GM18517 (cell line): ENCODE measurements at regions not wholly inside any gene's neighbourhood (a gene's known extent, or its start where the extent isn't known, plus 50 kb on each side); places are given as distances from the start of the nearest gene placed in this dataset.
"Not testable (repeated sequence)": the region's sequence is repeated elsewhere in the genome, so short reads cannot be mapped to it uniquely, and the experiment has no call there.

Experiments
- ATAC-seq: cut with Tn5 transposase; IDR thresholded peaks from one replicate; pipeline ENCODE4 v1.9.1; 2021; ENCODE audit warnings: mild to moderate bottlenecking, moderate library complexity; ENCODE audit not compliant: unreplicated experiment

DNA sequence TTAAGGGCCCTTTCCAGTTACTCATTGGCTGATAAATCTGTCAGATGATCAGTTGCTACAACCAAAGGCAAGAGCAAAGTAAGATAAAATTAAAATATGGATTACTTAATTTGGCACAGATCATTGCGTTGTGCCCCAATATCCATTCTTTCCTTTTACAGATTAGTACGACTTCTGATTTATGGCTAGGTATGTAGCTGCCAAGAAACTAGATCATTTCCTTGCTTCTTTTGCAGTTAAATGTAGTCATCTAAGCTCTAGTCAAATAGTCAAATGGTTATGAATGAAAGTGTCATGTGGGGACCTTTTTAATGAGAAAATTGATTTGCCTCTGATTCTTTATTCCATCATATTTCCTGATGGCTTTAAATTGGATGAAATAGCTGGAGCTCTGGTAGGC is 1039.9 kb upstream of the FLRT2 start:
- ATAC-seq: no peak

DNA sequence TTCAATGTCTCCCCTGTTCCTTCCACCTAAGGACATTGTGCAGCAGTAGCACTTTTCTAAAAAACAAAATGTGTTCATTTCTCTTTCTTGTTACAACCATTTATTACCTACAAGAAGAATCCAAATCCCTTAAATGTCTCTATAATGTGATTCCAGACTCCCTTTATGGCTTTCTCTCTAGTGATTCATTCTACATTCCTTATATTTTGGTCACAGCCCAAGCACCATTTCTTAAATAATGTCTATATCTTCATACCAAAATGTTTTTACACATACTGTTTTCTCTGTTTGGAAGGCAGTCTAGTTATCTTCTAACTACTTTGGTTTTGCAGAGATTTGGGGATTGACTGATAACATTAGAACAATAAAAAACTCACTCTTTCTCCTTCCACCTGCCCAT is 1037.3 kb upstream of the FLRT2 start:
- no peak for ATAC-seq

DNA sequence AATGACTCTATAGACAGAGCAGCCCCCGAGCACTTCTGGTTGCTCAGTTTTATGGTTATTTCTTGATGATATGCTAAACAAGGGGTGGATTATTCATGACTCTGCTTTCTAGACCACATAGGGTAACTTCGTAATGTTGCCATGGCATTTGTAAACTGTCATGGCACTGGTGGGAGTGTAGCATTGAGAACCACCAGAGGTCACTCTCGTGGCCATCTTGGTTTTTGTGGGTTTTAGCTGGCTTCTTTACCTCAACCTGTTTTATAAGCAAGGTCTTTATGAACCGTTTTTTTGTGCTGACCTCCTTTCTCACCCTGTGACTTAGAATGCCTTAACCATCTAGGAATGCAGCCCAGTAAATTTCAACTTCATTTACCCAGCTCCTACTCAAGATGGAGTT is 1036.2 kb upstream of the FLRT2 start:
- ATAC-seq: no peak

DNA sequence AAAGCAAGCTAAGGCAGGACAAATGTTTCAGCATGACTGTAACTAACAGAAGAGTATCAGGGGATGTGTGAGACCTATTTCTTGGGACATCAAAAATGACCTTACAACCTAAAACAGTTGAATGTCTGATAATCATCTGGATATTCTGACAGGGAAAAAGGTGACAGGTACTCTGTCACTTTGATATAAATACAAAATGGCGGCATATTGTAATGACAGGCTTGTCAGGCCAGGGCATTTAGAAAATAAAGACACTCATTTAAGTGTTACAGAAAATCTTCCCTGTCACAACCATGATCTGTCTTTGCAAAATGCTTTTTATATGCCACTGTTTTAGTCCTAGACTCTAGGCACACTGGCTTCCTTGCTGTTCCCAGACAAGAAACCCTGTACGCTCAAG is 1033.3 kb upstream of the FLRT2 start:
- no peak for ATAC-seq

DNA sequence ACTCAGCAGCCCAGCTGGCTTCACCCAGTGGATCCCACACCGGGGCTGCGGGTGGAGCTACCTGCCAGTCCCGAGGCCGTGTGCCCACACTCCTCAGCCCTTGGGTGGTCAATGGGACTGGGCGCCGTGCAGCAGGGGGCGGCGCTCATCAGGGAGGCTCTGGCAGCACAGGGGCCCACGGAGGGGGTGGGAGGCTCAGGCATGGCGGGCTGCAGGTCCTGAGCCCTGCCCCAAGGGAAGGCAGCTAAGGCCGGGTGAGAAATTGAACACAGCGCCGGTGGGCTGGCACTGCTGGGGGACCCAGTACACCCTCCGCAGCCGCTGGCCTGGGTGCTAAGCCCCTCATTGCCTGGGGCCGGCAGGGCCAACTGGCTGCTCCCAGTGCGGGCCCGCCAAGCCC is 1017.1 kb upstream of the FLRT2 start:
- not testable (repeated sequence) for ATAC-seq

DNA sequence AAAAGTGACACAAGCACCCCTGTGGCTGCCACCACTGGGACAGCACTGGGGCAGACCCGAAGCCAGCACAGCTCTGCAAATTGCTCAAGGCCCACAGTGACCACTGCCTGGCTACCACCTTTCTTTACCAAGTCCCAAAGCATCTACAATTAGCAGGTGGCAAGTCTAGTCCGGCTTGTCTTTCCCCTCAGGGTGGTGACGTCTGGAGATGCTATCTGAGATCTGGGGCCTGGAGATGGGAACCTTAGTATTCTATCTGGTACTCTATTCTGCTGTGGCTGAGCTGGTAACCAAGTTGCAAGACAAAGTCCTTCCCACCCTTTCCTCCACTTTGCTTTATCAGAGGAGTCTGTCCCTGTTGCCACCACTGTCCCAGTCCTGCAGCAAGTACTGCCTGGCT is 1010.1 kb upstream of the FLRT2 start:
- no peak for ATAC-seq

DNA sequence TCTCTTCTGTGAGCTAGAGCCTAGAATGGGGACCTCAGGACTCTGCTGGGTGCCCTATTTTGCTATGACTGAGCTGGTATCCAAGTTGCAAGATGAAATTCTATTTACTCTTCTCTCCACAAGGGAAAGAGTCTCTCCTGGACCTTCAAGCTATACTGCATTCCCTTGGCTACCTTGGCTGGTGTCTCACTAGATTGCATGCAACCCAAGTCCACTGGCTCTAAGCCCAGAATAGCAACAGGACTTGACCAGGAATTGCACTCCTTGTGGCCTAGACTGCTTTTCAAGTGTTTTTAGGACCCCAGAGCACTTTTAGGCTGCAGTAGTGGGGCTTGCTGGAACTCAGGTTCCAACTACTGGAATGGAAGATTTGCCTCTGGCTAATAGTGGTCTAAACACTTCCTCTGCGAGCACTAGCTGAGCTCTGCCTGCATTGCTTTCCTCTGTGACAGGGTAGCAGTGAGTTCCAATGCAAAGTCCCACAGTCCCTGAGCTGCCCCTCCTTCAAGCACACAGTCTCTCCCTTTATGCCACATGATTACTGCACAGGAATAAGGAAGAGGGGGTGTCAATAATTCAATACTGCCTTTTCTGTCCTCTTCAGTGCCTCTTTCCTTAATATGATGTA is 1009.1 kb upstream of the FLRT2 start:
- no peak for ATAC-seq

DNA sequence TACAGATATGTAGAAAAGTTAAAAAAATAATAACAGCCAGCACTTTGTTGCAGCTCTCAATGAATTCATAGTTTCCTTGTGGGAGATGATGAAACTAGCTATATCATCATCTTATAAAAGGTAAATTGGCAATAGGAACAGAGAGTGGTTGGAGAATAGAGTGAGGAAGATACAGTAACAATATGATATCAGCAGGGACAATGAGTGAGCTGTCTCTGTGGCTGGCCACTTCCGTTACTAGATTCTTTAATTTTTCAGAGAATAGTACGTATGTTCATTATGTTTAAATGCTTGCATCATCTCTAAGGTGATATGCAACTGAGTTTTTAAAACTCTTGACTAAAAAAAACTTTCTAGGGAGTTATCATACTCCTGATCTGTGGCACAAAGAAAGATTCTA is 1006.2 kb upstream of the FLRT2 start:
- no peak for ATAC-seq

DNA sequence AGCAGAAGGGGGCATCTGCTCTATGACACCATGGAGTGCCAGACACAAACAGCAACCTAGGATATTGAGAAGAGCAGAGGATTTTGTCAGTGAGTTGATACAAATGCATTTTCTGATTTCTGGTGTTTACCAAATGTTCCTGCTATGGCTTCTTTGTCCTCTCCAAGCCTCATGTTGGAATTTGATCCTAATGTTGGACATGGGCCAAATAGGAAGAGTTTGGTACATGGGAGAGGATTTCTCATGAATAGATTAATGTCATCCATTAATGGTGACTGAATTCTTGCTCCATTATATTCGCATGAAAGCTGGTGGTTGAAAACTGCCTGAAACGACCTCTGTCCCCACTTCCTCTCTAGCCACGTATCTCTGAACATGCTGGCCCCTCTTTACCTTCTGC is 1002.2 kb upstream of the FLRT2 start:
- no peak for ATAC-seq

DNA sequence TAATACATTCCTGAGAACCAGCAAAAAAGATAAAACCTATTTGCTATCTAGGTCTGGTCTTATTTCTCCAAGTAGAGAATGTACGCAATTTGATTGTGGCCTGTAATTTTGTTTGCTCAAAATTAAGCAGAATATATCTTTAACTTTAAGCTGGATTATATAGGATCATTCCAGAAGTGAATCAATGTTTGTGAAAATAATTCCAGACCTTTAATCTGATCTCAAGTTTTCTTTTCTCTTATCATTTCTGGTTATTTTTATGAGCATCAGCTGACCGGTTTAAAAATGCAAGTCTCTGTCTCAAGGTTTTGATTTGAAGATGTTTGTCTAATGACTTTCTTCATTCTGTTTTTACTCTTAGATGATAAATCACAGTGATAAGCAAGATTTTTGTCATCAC is 997.9 kb upstream of the FLRT2 start:
- no peak for ATAC-seq

DNA sequence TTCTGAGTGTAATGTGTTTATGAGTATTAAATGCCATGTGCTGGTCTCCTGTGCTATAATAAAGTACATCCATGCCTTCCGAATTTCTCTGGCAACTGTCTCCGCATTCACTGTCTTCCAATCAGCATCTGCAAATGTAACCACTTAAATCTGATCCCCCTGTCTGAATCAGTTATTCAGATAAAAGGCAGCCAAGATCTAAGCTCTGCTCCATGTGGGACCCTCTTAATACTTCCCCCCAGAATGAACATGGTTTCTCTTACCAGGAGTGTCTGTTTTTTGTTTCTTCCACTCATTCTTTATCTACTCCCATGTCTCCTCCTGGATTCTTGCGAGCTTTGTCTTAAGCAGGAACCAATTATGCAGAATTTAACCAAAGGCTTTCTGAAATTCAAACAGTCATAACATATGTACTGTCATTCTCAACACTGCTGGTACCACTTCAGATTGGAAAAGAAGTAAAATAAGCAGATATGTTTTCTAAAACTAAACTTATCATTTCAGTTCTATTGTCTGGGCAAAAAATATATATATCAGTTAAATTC is 996.7 kb upstream of the FLRT2 start:
- ATAC-seq: no peak

DNA sequence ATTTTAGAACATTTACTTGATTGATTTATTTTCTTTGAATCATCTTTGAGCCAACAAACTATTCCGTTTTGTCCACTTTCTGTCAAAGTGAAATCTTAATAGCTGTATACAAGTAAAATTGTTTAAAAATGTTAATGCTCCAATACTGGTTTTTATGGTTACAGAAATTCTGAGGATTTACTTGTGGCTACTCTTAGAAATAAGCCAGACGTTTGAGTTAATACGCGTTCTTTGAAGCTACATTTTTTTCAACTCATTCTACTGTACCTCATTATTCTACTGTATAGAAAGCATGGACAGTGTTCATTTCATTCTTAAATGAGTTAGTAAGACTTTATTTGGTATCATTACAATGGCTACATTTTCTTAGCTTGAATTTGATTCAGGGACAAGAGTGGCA is 996.2 kb upstream of the FLRT2 start:
- ATAC-seq: no peak

DNA sequence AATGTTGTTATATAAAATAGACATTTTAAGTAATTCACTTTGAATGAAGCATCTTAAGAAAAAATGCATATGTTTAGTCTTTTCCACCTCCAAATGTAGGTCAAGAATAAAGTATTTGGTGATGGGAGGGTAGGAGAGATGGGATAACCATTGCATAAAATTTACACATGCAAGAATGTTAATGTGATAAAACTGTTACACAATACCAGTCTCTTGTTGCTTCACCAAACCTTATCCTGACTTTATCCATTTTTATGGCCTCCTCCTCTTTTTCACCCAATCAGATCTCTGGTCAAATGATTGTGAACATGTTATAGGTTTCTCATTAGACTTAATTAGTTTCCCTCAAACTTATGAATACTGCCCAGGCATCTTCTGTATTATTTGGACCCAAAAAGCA is 994.5 kb upstream of the FLRT2 start:
- ATAC-seq: no peak

DNA sequence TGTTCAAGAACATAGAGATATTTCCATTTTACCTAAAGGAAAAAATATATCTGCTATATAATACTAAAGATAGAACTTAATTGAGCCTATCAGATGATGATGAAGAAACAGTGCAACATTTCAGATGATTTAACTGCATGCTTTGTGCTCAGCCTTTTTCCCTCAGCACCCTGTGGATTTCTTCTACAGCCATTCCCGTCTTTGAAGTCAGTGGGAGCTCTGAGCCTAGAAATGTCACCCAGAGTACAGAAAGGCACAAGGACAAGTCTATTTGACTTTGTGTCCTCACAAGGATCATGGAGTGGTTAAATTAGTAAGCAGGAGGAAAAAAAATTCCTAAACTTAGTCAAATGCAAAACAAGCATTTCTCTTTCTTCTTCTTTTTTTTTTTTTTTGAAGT is 994.0 kb upstream of the FLRT2 start:
- ATAC-seq: no peak

DNA sequence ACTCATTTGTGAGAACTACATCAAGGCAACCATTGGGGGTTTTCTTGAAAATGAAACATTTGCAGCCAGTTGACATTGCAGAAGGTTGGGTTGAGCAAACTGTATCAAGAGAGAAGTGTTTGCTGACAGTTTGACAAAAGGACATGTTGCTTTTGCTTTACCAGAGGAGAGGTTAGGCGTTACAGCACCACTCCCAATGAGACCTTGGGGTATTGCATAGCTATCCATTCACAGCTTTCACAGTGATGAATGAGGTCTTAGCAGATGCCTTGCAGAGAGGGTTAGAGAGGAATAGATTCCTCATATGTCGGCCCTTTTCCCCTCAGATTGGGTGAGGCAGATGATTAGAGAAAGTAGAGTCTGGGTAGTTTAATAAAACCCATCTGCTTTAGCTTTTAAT is 988.9 kb upstream of the FLRT2 start:
- ATAC-seq: no peak

DNA sequence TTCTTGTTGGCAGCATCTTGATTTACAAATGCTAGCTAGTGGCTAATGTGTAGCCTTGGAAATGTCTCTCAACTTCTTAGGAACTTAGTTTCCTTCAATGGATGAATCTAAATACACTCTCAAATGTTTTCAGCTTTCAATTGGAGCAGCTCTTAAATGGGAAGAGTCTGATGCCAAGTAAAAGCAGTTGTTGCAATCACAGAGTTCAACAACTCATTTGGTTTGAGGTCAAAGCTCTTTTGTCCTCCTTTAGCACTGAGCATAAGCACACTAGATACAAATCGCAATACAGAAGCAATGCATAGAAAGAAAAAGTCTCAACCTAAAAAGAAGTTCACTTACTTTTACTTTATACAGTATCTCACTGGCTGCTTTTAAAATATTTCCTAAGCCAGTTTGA is 986.1 kb upstream of the FLRT2 start:
- no peak for ATAC-seq

DNA sequence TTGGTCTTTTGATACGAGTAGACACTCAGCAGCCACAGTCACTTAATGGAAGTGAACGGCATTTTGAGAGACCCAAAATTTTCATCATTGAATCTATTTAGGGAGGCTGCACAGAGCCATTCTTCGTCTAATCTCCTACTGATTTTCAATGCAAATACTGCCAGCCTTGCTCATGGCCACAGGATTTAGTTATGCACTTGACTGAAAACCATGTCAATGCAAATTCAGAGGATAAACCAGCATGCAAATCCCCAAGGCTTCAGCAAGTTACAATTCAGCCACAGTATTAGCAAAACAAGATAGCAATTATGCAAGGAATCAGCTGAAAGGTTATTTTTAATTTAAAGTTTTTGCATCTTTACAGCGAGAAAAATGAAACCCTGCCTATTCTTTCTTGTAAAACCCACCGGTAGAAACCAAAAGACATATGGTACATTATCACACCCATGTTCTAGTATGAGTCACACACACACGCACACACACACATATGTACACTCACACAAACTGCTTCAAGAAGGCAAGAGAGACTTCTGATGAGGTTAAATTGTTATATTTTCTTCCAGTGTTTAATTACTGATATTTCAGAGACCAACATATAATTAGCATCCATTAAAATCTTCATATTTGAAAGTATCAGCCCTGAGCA is 985.3 kb upstream of the FLRT2 start:
- no peak for ATAC-seq

DNA sequence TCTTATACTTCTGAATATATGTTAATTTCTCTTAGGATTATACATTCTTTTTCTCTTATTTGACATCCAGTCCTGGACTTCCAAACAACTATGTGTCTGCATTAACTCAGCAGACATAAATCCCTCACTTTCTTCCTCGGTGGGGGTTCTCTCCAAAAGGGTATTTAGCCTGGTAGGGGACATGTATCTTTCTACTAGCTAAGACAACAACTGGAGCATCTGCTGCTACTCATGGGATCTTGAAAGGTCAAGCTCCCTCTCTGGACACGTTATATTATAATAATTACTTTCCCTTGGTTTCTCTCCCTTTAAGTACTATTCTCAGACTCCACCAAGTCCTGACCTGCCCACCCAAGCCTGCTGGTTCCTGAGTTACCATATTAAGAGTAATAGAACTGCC is 983.7 kb upstream of the FLRT2 start:
- no peak for ATAC-seq

DNA sequence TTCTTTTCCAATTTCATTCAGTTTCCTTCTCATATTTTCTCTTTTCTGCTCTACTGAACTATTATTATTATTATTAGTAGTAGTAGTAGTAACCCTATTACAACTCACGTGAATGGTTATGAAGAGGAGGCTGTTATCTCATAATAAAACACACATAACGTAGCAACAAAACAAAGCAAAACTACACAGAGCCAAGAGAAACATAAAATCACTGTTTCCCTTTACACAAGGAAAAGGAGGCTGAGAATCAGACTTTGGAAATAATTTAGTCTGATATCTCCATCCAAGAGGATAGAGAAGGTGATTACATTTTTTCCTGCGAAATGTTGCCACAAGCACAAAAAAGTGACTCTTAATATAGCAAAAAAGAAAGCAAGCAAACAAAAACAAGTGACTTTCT is 975.8 kb upstream of the FLRT2 start:
- ATAC-seq: no peak

DNA sequence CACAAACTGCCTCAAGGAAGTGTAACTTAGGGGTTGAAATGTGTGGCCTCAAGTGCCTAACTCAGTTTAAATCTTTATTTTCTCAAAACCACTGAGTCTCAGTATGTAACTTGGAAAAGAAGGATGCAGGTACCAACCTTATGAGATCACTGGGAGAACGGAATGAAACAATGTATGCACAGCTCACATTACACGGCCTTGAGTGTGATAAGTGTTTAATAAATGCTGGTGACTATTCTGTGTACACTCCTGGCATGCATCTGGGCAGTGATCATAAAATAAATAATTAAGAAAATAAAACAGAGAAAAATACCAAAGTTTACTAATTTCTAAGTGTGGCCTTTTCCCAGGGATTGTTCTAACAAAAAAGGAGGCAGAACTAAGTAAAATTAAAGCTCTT is 974.5 kb upstream of the FLRT2 start:
- no peak for ATAC-seq

DNA sequence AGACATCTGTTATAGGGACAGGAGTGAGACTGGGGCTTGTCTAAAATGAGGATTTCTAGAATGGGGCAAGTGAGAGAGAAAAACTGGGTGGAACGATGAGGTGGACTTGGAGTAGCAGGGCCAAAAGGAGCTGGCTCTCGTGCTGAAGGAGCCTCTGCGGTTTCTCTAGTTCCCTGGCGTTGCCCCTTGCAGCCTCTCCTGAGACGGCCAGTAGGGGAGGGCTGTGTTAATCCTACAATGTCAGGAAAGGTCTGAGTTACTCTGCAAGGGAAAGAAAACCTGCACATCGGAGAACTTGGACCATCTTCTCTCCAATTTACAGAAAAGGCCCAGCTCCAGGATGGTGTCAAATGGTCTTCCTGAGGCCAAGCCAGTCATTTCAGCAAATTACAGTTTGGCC is 963.8 kb upstream of the FLRT2 start:
- no peak for ATAC-seq

DNA sequence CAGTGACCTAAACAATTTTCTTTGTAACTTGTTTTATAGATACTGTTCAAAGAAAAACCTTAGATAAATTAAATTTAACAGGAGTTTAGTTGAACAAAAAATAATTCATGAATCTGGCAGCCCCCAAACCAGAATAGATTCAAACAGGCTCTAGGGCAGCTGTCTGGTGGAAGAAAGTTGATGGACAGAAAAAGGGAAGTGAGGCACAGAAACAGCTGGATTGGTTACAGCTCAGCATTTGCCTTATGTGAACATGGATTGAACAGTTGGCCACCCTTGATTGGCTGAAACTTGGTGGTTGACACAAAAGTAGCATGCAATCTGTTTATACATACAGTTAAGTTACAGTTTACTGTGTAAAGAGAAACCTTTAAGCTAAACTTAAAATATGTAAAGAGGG is 954.3 kb upstream of the FLRT2 start:
- no peak for ATAC-seq

DNA sequence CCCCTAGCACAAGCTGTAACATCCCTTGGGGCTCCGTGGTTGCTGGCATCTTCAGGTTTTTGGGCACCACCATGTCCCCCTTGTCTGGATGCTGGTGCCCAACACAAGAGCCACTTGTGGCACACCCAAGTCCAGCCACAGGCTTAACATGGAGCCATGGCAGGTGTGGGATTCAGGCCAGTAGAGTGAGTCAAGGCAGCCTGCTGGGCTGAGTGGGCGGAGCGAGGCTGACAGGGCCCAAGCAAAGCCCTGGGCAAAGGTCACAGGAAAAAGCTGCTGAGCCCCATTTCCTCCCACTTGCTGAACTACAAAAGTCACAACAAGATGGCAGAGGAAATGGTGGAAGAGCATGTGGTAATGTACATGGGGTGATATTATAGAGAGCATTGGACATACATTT is 950.7 kb upstream of the FLRT2 start:
- ATAC-seq: no peak
